ENCODE measurements at regions not wholly inside any gene's neighbourhood (a gene's known extent, or its start where the extent isn't known, plus 50 kb on each side); places are given as distances from the start of the nearest gene placed in this dataset.

DNA sequence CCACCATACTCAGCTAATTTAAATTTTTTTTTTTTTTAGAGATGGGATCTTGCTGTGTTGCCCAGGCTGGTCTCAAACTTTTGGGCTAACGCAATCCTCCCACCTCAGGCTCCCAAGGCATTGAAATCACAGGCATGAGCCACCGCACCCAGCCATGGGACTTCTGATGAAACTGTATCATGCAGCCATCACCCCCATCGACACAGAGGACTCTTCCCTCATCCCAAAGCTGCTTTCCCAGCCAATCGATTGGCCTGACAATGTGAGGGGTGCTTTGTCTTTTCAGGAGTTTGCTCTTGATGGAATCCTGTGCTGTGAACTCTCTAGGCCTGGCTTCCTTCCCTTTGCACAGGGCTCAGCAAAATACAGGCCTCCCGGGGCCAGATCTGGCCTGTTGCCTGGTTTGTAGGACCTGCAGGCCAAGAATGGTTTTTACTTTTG, 59.6 kb upstream of the NCOR2 start:
- no peak overlapping the region for H3K27ac ChIP-seq (replicated peaks)
- H3K27me3 ChIP-seq (ENCODE audit: insufficient read depth, poor library complexity, severe bottlenecking), result no peaks in the 10 kb centered on the region
- no peak for TF ChIP-seq POLR2AphosphoS5 (IDR thresholded peaks at IDR 0.05; ENCODE audit: low read depth)
- TF ChIP-seq GABPA (IDR thresholded peaks at IDR 0.05; ENCODE audit: low read depth), result no peak
- TF ChIP-seq, protein P1, sequence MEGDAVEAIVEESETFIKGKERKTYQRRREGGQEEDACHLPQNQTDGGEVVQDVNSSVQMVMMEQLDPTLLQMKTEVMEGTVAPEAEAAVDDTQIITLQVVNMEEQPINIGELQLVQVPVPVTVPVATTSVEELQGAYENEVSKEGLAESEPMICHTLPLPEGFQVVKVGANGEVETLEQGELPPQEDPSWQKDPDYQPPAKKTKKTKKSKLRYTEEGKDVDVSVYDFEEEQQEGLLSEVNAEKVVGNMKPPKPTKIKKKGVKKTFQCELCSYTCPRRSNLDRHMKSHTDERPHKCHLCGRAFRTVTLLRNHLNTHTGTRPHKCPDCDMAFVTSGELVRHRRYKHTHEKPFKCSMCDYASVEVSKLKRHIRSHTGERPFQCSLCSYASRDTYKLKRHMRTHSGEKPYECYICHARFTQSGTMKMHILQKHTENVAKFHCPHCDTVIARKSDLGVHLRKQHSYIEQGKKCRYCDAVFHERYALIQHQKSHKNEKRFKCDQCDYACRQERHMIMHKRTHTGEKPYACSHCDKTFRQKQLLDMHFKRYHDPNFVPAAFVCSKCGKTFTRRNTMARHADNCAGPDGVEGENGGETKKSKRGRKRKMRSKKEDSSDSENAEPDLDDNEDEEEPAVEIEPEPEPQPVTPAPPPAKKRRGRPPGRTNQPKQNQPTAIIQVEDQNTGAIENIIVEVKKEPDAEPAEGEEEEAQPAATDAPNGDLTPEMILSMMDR (IDR thresholded peaks at IDR 0.05; ENCODE audit: insufficient read depth, low read length), result no peak
- TF ChIP-seq SPI1 (IDR thresholded peaks at IDR 0.05; ENCODE audit: borderline replicate concordance, low read depth), result no peak
- TF ChIP-seq, protein P2, sequence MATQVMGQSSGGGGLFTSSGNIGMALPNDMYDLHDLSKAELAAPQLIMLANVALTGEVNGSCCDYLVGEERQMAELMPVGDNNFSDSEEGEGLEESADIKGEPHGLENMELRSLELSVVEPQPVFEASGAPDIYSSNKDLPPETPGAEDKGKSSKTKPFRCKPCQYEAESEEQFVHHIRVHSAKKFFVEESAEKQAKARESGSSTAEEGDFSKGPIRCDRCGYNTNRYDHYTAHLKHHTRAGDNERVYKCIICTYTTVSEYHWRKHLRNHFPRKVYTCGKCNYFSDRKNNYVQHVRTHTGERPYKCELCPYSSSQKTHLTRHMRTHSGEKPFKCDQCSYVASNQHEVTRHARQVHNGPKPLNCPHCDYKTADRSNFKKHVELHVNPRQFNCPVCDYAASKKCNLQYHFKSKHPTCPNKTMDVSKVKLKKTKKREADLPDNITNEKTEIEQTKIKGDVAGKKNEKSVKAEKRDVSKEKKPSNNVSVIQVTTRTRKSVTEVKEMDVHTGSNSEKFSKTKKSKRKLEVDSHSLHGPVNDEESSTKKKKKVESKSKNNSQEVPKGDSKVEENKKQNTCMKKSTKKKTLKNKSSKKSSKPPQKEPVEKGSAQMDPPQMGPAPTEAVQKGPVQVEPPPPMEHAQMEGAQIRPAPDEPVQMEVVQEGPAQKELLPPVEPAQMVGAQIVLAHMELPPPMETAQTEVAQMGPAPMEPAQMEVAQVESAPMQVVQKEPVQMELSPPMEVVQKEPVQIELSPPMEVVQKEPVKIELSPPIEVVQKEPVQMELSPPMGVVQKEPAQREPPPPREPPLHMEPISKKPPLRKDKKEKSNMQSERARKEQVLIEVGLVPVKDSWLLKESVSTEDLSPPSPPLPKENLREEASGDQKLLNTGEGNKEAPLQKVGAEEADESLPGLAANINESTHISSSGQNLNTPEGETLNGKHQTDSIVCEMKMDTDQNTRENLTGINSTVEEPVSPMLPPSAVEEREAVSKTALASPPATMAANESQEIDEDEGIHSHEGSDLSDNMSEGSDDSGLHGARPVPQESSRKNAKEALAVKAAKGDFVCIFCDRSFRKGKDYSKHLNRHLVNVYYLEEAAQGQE (IDR thresholded peaks at IDR 0.05; ENCODE audit: insufficient replicate concordance, low read depth), result no peak
- H3K4me3 ChIP-seq (replicated peaks; ENCODE audit: insufficient read depth, low read length), result no peak overlapping the region
- no peak for DNase-seq (ENCODE audit: low read depth in 1 of 2, low spot score in 1 of 2)

DNA sequence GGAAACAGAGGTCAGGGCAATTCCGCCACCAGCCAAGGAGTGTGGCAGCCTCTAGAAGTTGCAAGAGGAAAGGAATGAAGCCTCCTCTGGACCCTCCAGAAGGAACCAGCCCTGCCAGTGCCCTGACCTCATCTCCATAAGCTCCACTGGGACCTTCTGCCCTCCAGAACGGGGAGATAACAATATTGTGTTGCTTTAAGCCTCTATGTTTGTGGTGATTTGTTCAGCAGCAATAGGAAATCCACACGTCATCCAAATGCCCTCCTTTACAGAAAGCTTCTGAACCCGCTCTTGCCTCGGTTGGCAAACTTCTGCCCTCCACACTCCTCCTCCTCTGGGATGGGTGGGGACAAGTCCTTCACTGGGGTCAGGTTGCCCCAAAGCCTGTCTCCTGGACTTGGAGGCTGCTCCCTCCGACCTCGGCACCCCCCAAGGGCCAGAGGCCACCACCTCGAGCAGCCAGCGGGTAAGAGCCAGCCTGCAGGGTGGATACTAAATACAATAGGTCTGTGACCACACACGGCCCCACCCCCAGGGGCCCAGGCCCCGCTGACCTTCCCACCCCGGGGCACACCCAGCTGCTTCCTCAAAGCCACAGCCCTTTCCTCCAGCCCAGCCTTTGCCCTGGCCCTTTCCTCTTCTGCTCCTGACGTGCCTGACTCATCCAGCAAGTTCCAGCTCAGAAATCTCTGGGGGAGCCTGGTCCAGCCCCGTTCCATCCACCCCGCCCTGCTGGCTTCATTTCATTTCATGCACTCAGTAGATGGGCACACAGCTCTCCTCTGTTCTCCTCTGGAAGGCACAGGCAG, 58.7 kb upstream of the NCOR2 start:
- no peak overlapping the region for H3K4me3 ChIP-seq (replicated peaks; ENCODE audit: insufficient read depth, low read length)
- peak; percentile 23 to 75 for DNase-seq (ENCODE audit: low read depth in 1 of 2, low spot score in 1 of 2)

DNA sequence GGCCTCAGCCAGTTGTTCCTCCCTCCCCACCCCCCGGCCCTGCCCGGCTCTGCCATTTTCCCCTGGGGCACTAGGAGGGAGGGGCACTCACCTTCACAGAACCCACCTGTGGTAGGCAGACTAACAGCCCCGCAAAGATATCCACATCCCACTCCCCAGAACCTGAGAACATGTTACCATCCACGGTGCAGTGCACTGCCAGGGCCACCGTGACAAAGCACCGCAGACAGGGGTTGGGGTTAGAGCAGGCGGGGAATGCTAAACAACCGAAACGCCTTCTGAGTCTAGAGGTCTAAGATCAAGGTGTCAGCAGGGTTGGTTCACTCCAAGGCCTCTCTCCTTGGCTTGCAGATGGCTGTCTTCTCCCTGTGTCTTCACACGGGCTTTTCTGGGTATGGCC, 57.4 kb upstream of the NCOR2 start:
- DNase-seq (ENCODE audit: low read depth in 1 of 2, low spot score in 1 of 2), result no peak
- H3K27ac ChIP-seq (replicated peaks), result no peak overlapping the region
- no peak overlapping the region for H3K4me3 ChIP-seq (replicated peaks; ENCODE audit: insufficient read depth, low read length)
- TF ChIP-seq SPI1 (IDR thresholded peaks at IDR 0.05; ENCODE audit: borderline replicate concordance, low read depth) (no peak), GABPA (IDR thresholded peaks at IDR 0.05; ENCODE audit: low read depth) (no peak), POLR2AphosphoS5 (IDR thresholded peaks at IDR 0.05; ENCODE audit: low read depth) (no peak)
- TF ChIP-seq, protein P1 (IDR thresholded peaks at IDR 0.05; ENCODE audit: insufficient read depth, low read length), result no peak
- TF ChIP-seq, protein P2 (IDR thresholded peaks at IDR 0.05; ENCODE audit: insufficient replicate concordance, low read depth), result no peak
- H3K27me3 ChIP-seq (ENCODE audit: insufficient read depth, poor library complexity, severe bottlenecking), result no peaks in the 10 kb centered on the region

More for the DNA sequence above, 58.7 kb upstream of the NCOR2 start:
- Histone ChIP-seq H3K27me3 (ENCODE audit: insufficient read depth, poor library complexity, severe bottlenecking) (no peaks in the 10 kb centered on the region), H3K27ac (replicated peaks) (no peak overlapping the region)
- TF ChIP-seq, protein P1 (IDR thresholded peaks at IDR 0.05; ENCODE audit: insufficient read depth, low read length), result no peak
